Adrenal gland (tissue), 9 donors: ENCODE measurements at regions not wholly inside any gene's neighbourhood (a gene's known extent, or its start where the extent isn't known, plus 50 kb on each side); places are given as distances from the start of the nearest gene placed in this dataset.

Experiments used
- DNase-seq, 7 donors: peaks; one replicate each; pipeline ENCODE4 v3.0.0-alpha.2; 2019 to 2020
- H3K27ac ChIP-seq, 5 donors: fragments of 200-600 bp; sonication (generic) in 4 of 5; 1 replicate in 3 of 5; 2 replicates in 2 of 5; pipeline versions ENCODE4 v1.5.1 to v1.8.0; 2016 to 2020; ENCODE audit warnings: mild to moderate bottlenecking in 1 of 5
- H3K27me3 ChIP-seq: fragments of 200-600 bp; 2 replicates; pipeline ENCODE4 v1.8.0; 2021
- H3K36me3 ChIP-seq, 2 donors: fragments of 200-600 bp; replicated peaks in 1 of 2; 1 replicate in 1 of 2; 2 replicates in 1 of 2; pipeline versions ENCODE4 v1.5.1 to v1.8.0; 2018 to 2022
- H3K4me1 ChIP-seq, 2 donors: fragments of 200-600 bp; replicated peaks in 1 of 2; 1 replicate in 1 of 2; 2 replicates in 1 of 2; pipeline versions ENCODE4 v1.5.1 to v1.8.0; 2018 to 2021
- H3K4me3 ChIP-seq, 4 donors: fragments of 200-600 bp; sonication (generic) in 3 of 4; one replicate each; pipeline ENCODE4 v1.5.1; 2016 to 2018
- H3K9me3 ChIP-seq, 3 donors: fragments of 200-600 bp; sonication (generic) in 1 of 3; replicated peaks in 1 of 3; 1 replicate in 2 of 3; 2 replicates in 1 of 3; pipeline versions ENCODE4 v1.5.1 to v1.8.0; 2016 to 2021
- POLR2A ChIP-seq, 2 donors: fragments of 450-650 bp; IDR thresholded peaks; one replicate each; pipeline ENCODE4 v1.6.1; 2017; ENCODE audit warnings: antibody characterized with exemption in 2 of 2, mild to moderate bottlenecking in 2 of 2, moderate library complexity in 1 of 2
- WGBS, 4 donors: extraction: QIAGEN DNeasy Blood & Tissue Kit in 2 of 4; methylation state at CpG; one replicate each; pipeline versions ENCODE4 v1.1.5 to v1.1.7; 2013 to 2017; 5-methylcytosine and 5-hydroxymethylcytosine counted together
- intact Hi-C, 2 donors: fragments of 100-400 bp; cut with DNase I; formaldehyde crosslinking; loops; one replicate each; pipeline versions ENCODE4 v1.14.1 to v1.15.0; 2022 to 2023
- TF ChIP-seq, protein P1 (sequence below), 6 experiments: fragments of 450-650 bp in 4 of 6; fragments of 200-600 bp in 2 of 6; sonication (generic) in 1 of 6; IDR thresholded peaks; 1 replicate in 5 of 6; 2 replicates in 1 of 6; pipeline versions ENCODE4 v1.5.1 to v1.8.0; 2016 to 2021; ENCODE audit warnings: antibody characterized with exemption in 6 of 6, mild to moderate bottlenecking in 2 of 6, moderate library complexity in 1 of 6
- donor health status: healthy with polysubstance abuse.
- donor health status: Bipolar disorder and iron deficiency.
- donor health status: DM: yes; HTN: yes; CAD: no.
- donor health status: DM: no; HTN: no; CAD: no.
- donor health status: DM: no; HTN: no; CAD: no.

DNA sequence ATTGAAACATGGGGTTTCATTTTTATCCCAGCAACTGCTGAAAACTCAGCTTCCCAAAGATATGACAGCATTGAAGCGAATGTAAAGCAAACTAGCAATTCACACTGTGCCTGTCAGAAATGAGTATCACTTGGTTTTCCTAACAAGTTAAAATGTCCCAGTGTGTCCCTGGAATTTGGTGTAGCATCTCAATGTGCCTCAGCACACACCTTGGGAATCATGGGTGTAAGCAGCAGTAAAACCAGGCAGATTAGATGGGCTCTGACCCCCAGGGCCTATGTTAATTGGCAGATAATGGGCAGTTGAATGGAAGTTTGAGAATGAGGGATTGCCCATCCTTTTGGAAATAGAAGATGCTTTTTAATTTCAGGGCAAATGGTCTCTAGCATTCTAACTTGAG, 784.9 kb upstream of the LRRC4C start:
- TF ChIP-seq POLR2A (IDR thresholded peaks at IDR 0.05) = no peak
- TF ChIP-seq, protein P1, sequence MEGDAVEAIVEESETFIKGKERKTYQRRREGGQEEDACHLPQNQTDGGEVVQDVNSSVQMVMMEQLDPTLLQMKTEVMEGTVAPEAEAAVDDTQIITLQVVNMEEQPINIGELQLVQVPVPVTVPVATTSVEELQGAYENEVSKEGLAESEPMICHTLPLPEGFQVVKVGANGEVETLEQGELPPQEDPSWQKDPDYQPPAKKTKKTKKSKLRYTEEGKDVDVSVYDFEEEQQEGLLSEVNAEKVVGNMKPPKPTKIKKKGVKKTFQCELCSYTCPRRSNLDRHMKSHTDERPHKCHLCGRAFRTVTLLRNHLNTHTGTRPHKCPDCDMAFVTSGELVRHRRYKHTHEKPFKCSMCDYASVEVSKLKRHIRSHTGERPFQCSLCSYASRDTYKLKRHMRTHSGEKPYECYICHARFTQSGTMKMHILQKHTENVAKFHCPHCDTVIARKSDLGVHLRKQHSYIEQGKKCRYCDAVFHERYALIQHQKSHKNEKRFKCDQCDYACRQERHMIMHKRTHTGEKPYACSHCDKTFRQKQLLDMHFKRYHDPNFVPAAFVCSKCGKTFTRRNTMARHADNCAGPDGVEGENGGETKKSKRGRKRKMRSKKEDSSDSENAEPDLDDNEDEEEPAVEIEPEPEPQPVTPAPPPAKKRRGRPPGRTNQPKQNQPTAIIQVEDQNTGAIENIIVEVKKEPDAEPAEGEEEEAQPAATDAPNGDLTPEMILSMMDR (IDR thresholded peaks at IDR 0.05) = no peak
- intact Hi-C loops = no loop called here
- no peaks in the 10 kb centered on the region for H3K4me1 ChIP-seq

GRCh38 chr11:42249401-42249800, 789.9 kb upstream of the LRRC4C start:
- WGBS, 4 donors = 76 to 84% (median 78%) methylated on average over 4 of the region's 4 CpGs
- H3K27ac ChIP-seq = no peak overlapping the region
- no peaks in the 10 kb centered on the region for H3K36me3 ChIP-seq
- no peak for TF ChIP-seq POLR2A (IDR thresholded peaks at IDR 0.05)
- TF ChIP-seq, protein P1 (IDR thresholded peaks at IDR 0.05) = no peak
- no peaks in the 10 kb centered on the region for H3K9me3 ChIP-seq
- intact Hi-C loops = no loop called here
- H3K4me3 ChIP-seq = no peak overlapping the region
- H3K4me1 ChIP-seq = no peaks in the 10 kb centered on the region
- DNase-seq = no peak
- no peaks in the 10 kb centered on the region for H3K27me3 ChIP-seq

More for the DNA sequence above, 784.9 kb upstream of the LRRC4C start:
- Histone ChIP-seq H3K27ac (no peak overlapping the region), H3K36me3 (no peaks in the 10 kb centered on the region), H3K4me3 (no peak overlapping the region), H3K9me3 (no peaks in the 10 kb centered on the region), H3K27me3 (no peaks in the 10 kb centered on the region)
- 60 to 94% (median 83%) methylated on average over 1 of the region's 1 CpG for WGBS, 4 donors
- no peak for DNase-seq

- Histone ChIP-seq H3K36me3 (no peaks in the 10 kb centered on the region), H3K27me3 (no peaks in the 10 kb centered on the region), H3K9me3 (no peaks in the 10 kb centered on the region), H3K4me1 (no peaks in the 10 kb centered on the region), H3K27ac (no peak overlapping the region), H3K4me3 (no peak overlapping the region)
- WGBS, 4 donors = 52 to 67% (median 64%) methylated on average over 2 of the region's 2 CpGs
- TF ChIP-seq POLR2A (IDR thresholded peaks at IDR 0.05) = no peak
- TF ChIP-seq, protein P1 (IDR thresholded peaks at IDR 0.05) = no peak
- intact Hi-C loops = no loop called here
- DNase-seq = no peak
These were observed 790.5 kb upstream of the LRRC4C start for GRCh38 chr11:42249956-42250355.

DNA sequence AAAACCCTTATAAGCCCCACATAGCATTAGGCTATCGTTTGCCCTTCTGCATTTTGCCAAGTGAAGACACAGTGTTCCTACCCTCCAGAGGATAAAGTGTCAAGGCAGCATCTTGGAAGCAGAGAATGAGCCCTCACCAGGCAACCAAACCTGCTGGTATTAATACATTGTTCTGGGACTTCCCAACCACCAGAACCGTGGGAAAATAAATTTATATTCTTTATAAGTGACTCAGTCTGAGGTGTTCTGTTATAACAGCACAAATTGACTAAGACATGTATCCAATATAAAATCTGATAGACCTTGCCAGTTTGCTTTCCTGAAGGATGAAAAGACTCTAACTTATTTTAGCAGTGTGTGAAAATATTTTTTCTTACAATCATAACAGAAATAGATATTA, 792.5 kb upstream of the LRRC4C start:
- Histone ChIP-seq H3K4me3 (no peak overlapping the region), H3K27me3 (no peaks in the 10 kb centered on the region), H3K9me3 (no peaks in the 10 kb centered on the region), H3K4me1 (no peaks in the 10 kb centered on the region), H3K36me3 (no peaks in the 10 kb centered on the region), H3K27ac (no peak overlapping the region)
- intact Hi-C loops = no loop called here
- no peak for DNase-seq
- no peak for TF ChIP-seq POLR2A (IDR thresholded peaks at IDR 0.05)
- 49 to 69% (median 58%) methylated on average over 2 of the region's 2 CpGs for WGBS, 4 donors

DNA sequence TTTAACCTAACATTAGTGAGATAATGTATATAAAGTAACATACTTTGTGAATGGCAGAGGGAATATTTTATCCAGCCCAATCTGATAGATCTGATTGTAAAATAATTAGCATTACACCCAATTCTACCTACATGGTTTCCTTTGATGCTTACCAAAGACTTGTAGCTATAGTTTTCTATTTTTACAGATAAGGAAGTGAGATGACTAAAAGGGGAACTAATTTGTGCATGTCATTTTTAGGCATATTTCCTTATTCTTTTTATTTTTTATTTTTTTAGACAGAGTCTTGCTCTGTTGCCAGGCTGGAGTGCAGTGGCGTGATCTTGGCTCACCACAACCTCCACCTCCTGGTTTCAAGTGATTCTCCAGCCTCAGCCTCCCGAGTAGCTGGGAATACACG, 793.7 kb upstream of the LRRC4C start:
- intact Hi-C loops = no loop called here
- no peaks in the 10 kb centered on the region for H3K9me3 ChIP-seq
- no peaks in the 10 kb centered on the region for H3K36me3 ChIP-seq
- WGBS, 4 donors = 61 to 82% (median 75%) methylated on average over 3 of the region's 3 CpGs
- TF ChIP-seq, protein P1 (IDR thresholded peaks at IDR 0.05) = no peak
- no peak for TF ChIP-seq POLR2A (IDR thresholded peaks at IDR 0.05)
- H3K4me1 ChIP-seq = no peaks in the 10 kb centered on the region
- H3K27me3 ChIP-seq = no peaks in the 10 kb centered on the region
- no peak overlapping the region for H3K4me3 ChIP-seq
- H3K27ac ChIP-seq = no peak overlapping the region
- DNase-seq = no peak
